ENCODE measurements at regions not wholly inside any gene's neighbourhood (a gene's known extent, or its start where the extent isn't known, plus 50 kb on each side); places are given as distances from the start of the nearest gene placed in this dataset.

GRCh38 chr22:48654492-48654891 lies 1173.2 kb downstream of the BRD1 start:
- TF ChIP-seq POLR2A (IDR thresholded peaks at IDR 0.05; ENCODE audit: extremely low read depth, insufficient read length) = no peak
- no peak for DNase-seq (ENCODE audit: low read depth)

DNA sequence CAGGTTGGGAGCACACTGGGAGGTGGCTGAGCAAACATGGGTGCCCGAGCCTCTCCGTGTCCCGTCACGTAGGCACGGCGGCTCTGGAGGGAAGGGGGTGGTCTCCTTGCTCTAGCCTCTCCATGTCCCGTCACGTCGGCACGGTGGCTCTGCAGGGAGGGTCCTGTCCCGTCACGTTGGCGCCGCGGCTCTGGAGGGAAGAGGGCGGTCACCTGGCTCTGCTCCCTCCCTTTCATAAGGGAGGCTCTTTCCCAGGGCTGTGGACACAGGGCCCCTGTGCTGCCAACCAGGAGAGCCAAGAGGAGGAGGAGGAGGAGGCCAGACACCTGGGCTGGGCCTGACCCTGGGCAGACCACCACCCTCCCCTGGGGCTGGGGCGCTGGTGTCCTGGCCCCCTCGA lies 1173.7 kb downstream of the BRD1 start:
- no peak overlapping the region for H3K4me3 ChIP-seq (ENCODE audit: low read depth, low read length)
- no peak for DNase-seq (ENCODE audit: low read depth)
- no peak for TF ChIP-seq MYC (IDR thresholded peaks at IDR 0.05; ENCODE audit: low read depth, low read length)
- TF ChIP-seq, protein P1, sequence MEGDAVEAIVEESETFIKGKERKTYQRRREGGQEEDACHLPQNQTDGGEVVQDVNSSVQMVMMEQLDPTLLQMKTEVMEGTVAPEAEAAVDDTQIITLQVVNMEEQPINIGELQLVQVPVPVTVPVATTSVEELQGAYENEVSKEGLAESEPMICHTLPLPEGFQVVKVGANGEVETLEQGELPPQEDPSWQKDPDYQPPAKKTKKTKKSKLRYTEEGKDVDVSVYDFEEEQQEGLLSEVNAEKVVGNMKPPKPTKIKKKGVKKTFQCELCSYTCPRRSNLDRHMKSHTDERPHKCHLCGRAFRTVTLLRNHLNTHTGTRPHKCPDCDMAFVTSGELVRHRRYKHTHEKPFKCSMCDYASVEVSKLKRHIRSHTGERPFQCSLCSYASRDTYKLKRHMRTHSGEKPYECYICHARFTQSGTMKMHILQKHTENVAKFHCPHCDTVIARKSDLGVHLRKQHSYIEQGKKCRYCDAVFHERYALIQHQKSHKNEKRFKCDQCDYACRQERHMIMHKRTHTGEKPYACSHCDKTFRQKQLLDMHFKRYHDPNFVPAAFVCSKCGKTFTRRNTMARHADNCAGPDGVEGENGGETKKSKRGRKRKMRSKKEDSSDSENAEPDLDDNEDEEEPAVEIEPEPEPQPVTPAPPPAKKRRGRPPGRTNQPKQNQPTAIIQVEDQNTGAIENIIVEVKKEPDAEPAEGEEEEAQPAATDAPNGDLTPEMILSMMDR (IDR thresholded peaks at IDR 0.05; ENCODE audit: low read depth, low read length) = no peak
- no peak for TF ChIP-seq POLR2A (IDR thresholded peaks at IDR 0.05; ENCODE audit: extremely low read depth, insufficient read length)
- no peak for TF ChIP-seq MAX (IDR thresholded peaks at IDR 0.05; ENCODE audit: low read depth, low read length)

More at GRCh38 chr22:48654492-48654891, 1173.2 kb downstream of the BRD1 start:
- H3K4me3 ChIP-seq (ENCODE audit: low read depth, low read length) = no peak overlapping the region

- H3K4me3 ChIP-seq (ENCODE audit: low read depth, low read length) = no peak overlapping the region
- DNase-seq (ENCODE audit: low read depth) = no peak
- TF ChIP-seq, protein P1 (IDR thresholded peaks at IDR 0.05; ENCODE audit: low read depth, low read length) = no peak
- TF ChIP-seq MAX (IDR thresholded peaks at IDR 0.05; ENCODE audit: low read depth, low read length) (no peak), MYC (IDR thresholded peaks at IDR 0.05; ENCODE audit: low read depth, low read length) (no peak), POLR2A (IDR thresholded peaks at IDR 0.05; ENCODE audit: extremely low read depth, insufficient read length) (no peak)
These were observed 1174.4 kb downstream of the BRD1 start for GRCh38 chr22:48653306-48653705.

- DNase-seq (ENCODE audit: low read depth) = no peak
- TF ChIP-seq, protein P1 (IDR thresholded peaks at IDR 0.05; ENCODE audit: low read depth, low read length) = no peak
- no peak for TF ChIP-seq MAX (IDR thresholded peaks at IDR 0.05; ENCODE audit: low read depth, low read length)
- no peak for TF ChIP-seq MYC (IDR thresholded peaks at IDR 0.05; ENCODE audit: low read depth, low read length)
- TF ChIP-seq POLR2A (IDR thresholded peaks at IDR 0.05; ENCODE audit: extremely low read depth, insufficient read length) = no peak
- H3K4me3 ChIP-seq (ENCODE audit: low read depth, low read length) = no peak overlapping the region
These were observed 1174.9 kb downstream of the BRD1 start for GRCh38 chr22:48652796-48653195.

DNA sequence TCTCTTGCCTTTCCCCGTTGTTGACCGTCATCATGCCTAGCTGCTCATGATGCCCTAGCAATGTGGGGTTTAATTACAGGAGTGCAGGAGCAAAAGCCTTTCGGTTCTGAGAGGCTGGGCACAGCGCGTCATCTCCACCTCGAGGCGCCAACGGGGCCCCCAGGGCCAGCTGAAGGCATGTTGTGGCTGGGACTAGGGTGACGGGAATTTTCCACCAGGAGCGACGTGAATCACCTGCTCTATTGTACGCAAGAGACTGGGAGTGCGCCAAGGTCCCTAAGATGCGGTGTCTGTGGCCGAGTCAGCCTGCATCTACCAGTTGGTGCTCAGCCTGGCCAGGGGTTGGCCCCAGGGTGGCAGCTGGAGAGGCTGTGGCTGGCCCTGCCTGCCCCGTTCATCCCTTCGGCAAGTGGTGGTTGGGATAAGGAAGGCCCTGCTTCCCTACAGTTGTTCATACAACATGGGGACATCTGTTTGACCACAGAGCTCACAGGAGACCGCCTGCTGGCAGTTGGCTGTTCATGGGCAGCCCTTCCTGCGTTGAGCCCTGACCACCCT lies 1175.6 kb downstream of the BRD1 start:
- no peak overlapping the region for H3K4me3 ChIP-seq (ENCODE audit: low read depth, low read length)
- no peak for TF ChIP-seq MAX (IDR thresholded peaks at IDR 0.05; ENCODE audit: low read depth, low read length)
- DNase-seq (ENCODE audit: low read depth) = no peak

DNA sequence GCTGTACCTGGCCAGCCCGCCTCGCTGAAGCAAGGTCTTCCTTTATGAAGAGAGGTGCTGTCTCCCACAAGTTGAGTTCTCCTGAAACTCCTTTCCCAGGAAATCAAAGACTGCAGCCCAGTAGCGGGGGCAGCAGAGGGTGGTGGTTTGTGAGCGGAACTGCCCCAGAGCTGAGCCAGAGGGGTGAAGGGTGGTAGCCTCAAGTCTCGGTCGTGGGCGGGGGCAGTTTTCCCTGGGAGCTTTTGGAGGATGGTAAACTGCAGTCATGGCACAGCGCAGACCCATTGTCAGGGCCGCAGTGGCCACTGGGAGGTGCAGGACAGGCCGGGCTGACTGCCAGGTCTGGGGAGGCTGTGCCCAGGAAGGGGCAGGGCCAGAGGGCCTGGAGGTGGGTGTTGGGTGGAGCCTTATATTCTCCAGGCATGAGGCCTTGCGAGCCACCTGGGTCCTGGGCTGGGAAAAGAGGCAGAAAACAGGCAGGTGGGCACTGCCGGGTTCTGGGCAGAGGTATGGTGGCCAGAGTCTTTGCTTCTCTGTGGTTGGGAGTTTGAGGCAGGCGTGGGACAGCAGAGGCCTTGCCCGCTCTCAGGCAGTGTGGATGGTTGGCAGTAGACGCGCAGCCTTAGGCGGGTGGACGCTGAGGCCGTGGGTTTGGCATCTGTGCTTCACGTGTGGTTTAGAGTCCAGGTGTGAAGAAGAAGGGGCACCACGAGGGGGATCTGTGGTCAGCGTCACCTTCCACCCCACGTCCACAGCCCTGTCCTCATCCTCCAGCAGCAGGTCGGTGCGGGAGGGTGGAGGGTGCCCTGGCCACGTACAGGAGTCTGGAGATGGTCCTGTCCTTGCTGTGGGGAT lies 1176.4 kb downstream of the BRD1 start:
- TF ChIP-seq MYC (IDR thresholded peaks at IDR 0.05; ENCODE audit: low read depth, low read length) = no peak
- no peak for DNase-seq (ENCODE audit: low read depth)

DNA sequence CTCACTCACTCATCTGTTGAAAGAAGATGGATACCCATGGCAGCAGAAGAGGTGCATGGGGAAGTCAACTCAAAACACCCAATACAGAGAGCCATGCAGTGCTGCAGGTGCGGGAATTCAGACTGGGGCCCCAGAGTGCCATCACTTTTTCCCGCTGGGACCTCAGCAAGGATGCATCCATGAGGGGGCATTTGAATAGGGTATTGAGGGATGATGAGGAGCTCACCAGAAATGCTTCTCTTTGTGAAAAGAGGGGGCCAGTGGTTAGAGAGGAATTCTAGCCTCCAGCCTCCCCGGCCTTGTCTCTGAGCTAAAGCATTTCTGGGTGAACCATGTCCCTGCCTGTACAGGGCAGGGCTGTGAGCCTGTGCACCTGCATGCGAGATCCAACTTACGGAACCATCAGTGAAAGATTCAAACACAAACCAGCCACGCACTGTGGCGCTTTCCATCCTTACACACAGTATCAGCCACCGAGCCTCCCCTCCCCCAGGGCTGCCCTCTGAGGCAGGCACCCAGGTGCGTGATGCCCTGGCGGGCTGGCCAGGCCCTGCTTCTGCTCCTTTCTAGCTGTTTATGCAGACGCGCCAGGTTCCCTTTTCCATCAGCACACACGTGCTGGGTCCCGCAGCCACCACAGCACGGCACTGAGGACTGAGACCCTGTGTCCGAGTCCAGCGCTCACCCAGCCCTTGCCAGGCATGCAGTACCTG lies 1177.2 kb downstream of the BRD1 start:
- H3K4me3 ChIP-seq (ENCODE audit: low read depth, low read length) = no peak overlapping the region
- TF ChIP-seq, protein P1 (IDR thresholded peaks at IDR 0.05; ENCODE audit: low read depth, low read length) = no peak
- no peak for TF ChIP-seq MYC (IDR thresholded peaks at IDR 0.05; ENCODE audit: low read depth, low read length)
- no peak for DNase-seq (ENCODE audit: low read depth)

More for the DNA sequence above, 1176.4 kb downstream of the BRD1 start:
- H3K4me3 ChIP-seq (ENCODE audit: low read depth, low read length) = no peak overlapping the region

Measured in NB4 (cell line).